H1 (cell line): ENCODE measurements at regions not wholly inside any gene's neighbourhood (a gene's known extent, or its start where the extent isn't known, plus 50 kb on each side); places are given as distances from the start of the nearest gene placed in this dataset.

Experiments used
- ASH2L ChIP-seq: fragments of 200-600, 300-600 bp; sonication (generic); IDR thresholded peaks from one replicate; pipeline ENCODE4 v1.7.1; 2017; ENCODE audit warnings: low read length
- SP4 ChIP-seq: IDR thresholded peaks from 2 replicates; pipeline ENCODE4 v1.6.1; 2012; ENCODE audit warnings: low read length, inconsistent platforms
- TAF1 ChIP-seq: IDR thresholded peaks from 2 replicates; pipeline ENCODE4 v1.6.1; 2011; ENCODE audit warnings: mild to moderate bottlenecking, low read depth, low read length
- TF ChIP-seq, protein P1 (sequence below): IDR thresholded peaks from 2 replicates; pipeline ENCODE4 v1.6.1; 2012; ENCODE audit warnings: low read length, inconsistent platforms

DNA sequence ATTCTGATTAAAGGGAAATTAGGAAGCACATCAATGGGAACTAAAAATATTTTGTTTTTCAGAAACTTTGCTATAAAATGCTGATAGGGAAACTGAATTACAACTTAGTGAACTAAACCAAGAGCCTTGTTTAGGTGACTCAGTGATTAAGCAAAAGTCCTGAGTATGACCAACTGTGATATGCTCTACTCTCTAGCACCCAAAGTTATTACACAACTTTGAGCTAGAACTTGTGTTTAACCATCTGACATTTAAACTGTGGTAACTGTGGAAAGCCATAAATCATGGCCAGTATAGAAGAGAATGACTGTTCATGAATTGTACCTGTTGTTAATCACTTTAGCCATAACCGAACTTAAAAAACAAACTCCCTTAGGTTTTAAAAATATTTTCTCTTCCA, 127.4 kb downstream of the ZNF365 start (continued):
- TF ChIP-seq, protein P1, sequence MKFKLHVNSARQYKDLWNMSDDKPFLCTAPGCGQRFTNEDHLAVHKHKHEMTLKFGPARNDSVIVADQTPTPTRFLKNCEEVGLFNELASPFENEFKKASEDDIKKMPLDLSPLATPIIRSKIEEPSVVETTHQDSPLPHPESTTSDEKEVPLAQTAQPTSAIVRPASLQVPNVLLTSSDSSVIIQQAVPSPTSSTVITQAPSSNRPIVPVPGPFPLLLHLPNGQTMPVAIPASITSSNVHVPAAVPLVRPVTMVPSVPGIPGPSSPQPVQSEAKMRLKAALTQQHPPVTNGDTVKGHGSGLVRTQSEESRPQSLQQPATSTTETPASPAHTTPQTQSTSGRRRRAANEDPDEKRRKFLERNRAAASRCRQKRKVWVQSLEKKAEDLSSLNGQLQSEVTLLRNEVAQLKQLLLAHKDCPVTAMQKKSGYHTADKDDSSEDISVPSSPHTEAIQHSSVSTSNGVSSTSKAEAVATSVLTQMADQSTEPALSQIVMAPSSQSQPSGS, result no peak
- TF ChIP-seq SP4 (no peak), TAF1 (no peak), ASH2L (no peak)
